ENCODE measurements at regions not wholly inside any gene's neighbourhood (a gene's known extent, or its start where the extent isn't known, plus 50 kb on each side); places are given as distances from the start of the nearest gene placed in this dataset.

DNA sequence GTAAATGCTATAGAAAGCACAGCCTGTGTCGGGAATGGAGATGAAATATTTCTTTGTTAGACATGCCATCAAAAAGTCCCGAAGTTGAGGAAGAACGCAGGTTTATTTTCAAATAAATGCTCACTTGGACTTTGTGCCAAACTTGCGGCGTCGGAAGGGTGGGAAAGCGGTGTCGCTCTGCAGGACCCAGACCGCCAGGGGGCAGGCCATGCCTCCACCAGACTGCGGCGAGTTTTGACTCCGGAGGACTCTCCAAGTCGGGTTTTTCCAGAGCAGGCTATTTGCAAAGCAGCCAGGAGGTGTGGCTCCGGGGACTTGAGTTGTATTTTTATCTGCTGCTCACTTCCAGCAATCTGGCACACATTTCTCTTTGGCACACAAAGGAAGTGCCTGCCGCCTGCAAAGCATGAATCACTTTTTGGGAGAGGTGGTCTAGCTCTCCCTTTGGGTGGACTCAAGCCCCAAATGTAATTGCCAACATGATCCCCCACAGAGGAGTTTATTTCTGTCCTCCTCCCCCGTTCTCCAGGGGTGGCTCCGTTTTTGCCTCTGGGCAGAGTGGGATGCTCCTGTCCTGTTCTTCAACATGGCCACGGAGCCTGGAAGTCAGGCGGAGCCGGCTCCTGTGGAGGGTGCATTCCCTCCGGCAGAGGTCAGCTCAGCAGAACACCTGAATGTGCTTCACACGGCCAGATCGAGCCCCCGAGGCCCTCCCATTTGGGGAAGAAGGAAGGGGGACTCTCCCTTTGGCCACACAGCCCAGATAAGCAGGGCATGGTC is 82.3 kb upstream of the GPR26 start:
- H3K4me3 ChIP-seq (ENCODE audit: severe bottlenecking) = no peak overlapping the region
- H3K4me1 ChIP-seq (ENCODE audit: insufficient read depth, poor library complexity, severe bottlenecking) = no peaks in the 10 kb centered on the region
- ATAC-seq (ENCODE audit: low read depth) = peak; percentile 62; the same call in 2 of the 3 replicates
- no peaks in the 10 kb centered on the region for H3K36me3 ChIP-seq (ENCODE audit: low read depth)
- peaks cover 26% of the 10 kb centered on the region for H3K27me3 ChIP-seq (ENCODE audit: insufficient read depth, poor library complexity, severe bottlenecking)
- DNase-seq (ENCODE audit: low spot score) = no peak
- TF ChIP-seq CTCF (IDR thresholded peaks at IDR 0.05; ENCODE audit: poor library complexity, severe bottlenecking) = peak; percentile 80
- H3K27ac ChIP-seq (ENCODE audit: poor library complexity, severe bottlenecking) = no peak overlapping the region
- H3K9me3 ChIP-seq (ENCODE audit: severe bottlenecking) = no peaks in the 10 kb centered on the region

- TF ChIP-seq CTCF (IDR thresholded peaks at IDR 0.05; ENCODE audit: poor library complexity, severe bottlenecking) = no peak
- Histone ChIP-seq H3K27me3 (ENCODE audit: insufficient read depth, poor library complexity, severe bottlenecking) (peaks cover 26% of the 10 kb centered on the region), H3K9me3 (ENCODE audit: severe bottlenecking) (no peaks in the 10 kb centered on the region), H3K4me3 (ENCODE audit: severe bottlenecking) (no peak overlapping the region), H3K4me1 (ENCODE audit: insufficient read depth, poor library complexity, severe bottlenecking) (no peaks in the 10 kb centered on the region), H3K36me3 (ENCODE audit: low read depth) (no peaks in the 10 kb centered on the region), H3K27ac (ENCODE audit: poor library complexity, severe bottlenecking) (no peak overlapping the region)
- DNase-seq (ENCODE audit: low spot score) (no peak), ATAC-seq (ENCODE audit: low read depth) (no peak)
Measured at GRCh38 chr10:123584419-123584775, 81.8 kb upstream of the GPR26 start.

DNA sequence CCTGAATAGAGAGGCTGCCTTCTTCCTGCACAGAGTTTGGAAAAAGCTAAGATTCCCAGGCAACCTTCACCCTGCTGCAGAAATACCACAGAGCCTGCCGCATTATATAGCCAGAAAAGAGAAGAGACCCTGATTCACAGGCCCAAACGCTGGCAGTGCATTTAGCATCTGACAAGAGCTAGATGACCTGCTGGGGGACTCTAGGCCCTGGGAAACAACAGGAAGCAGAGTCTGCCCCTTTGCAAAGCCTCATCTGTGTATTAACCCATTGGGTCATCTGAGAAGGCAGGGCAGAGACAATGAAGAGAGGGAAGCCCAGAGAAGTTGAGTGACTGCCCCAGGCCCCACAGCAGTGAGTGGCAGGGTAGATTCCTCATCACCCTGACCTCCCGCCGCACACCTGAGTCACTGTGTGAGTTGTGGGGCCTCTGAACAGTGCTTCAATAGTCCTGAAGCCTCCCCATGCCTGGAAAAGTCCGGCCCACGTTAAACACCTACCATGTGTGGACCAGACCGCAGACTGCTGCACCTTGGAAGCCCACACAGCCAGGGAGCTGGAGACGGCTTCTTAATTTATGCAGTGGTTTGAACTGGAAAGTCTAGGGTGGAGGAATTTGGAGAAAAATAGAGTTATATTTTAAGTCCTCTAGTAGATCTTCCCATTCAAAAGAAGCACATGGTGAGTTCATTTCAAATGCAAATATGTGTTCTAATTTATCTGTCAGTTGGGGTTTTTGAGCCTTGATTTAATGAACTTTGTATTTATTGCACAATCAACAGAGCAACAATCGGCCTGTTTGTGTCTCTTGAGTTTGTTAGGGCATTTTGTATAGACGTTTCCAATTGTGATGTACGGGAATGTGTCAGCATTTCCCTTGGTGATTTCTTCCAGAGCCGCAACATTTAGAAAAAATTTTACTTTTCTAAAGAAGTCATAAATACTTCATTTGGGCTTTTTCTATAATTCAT is 80.4 kb upstream of the GPR26 start:
- H3K27ac ChIP-seq (ENCODE audit: poor library complexity, severe bottlenecking) = no peak overlapping the region
- H3K4me1 ChIP-seq (ENCODE audit: insufficient read depth, poor library complexity, severe bottlenecking) = no peaks in the 10 kb centered on the region
- H3K4me3 ChIP-seq (ENCODE audit: severe bottlenecking) = no peak overlapping the region
- no peak for ATAC-seq (ENCODE audit: low read depth)
- no peaks in the 10 kb centered on the region for H3K9me3 ChIP-seq (ENCODE audit: severe bottlenecking)
- TF ChIP-seq CTCF (IDR thresholded peaks at IDR 0.05; ENCODE audit: poor library complexity, severe bottlenecking) = no peak
- no peak for DNase-seq (ENCODE audit: low spot score)
- no peaks in the 10 kb centered on the region for H3K36me3 ChIP-seq (ENCODE audit: low read depth)
- peaks cover 26% of the 10 kb centered on the region for H3K27me3 ChIP-seq (ENCODE audit: insufficient read depth, poor library complexity, severe bottlenecking)

DNA sequence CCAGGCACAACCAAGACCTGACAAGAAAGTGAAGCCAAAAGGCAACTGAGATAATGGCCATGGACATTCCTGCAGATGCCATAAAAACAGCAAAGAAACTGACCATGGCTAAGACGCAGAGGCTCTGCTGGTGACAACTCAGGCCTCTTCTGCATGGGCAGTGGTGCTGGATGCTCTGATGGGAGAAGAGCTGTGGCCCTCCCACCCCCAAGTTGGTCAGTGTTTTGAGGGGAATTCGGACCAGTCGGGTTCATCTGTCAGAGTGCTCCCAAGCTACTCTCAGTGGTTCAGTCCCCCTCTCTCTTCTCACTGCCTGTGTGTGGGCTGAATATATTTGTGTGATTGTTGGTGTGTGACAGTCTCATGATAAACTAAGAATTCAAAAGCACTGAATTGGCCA is 79.0 kb upstream of the GPR26 start:
- ATAC-seq (ENCODE audit: low read depth) (no peak), DNase-seq (ENCODE audit: low spot score) (no peak)
- Histone ChIP-seq H3K4me1 (ENCODE audit: insufficient read depth, poor library complexity, severe bottlenecking) (no peaks in the 10 kb centered on the region), H3K36me3 (ENCODE audit: low read depth) (no peaks in the 10 kb centered on the region), H3K4me3 (ENCODE audit: severe bottlenecking) (no peak overlapping the region), H3K27me3 (ENCODE audit: insufficient read depth, poor library complexity, severe bottlenecking) (peaks cover 28% of the 10 kb centered on the region), H3K9me3 (ENCODE audit: severe bottlenecking) (no peaks in the 10 kb centered on the region), H3K27ac (ENCODE audit: poor library complexity, severe bottlenecking) (no peak overlapping the region)
- no peak for TF ChIP-seq CTCF (IDR thresholded peaks at IDR 0.05; ENCODE audit: poor library complexity, severe bottlenecking)
